Gastrocnemius medialis (tissue), 4 donors: ENCODE measurements at regions not wholly inside any gene's neighbourhood (a gene's known extent, or its start where the extent isn't known, plus 50 kb on each side); places are given as distances from the start of the nearest gene placed in this dataset.
A peak's percentile ranks its signal among the peaks of the same experiment; 100 is the strongest.

Source experiments
- ATAC-seq, 2 donors: fragments of 150-250 bp; one replicate each; pipeline ENCODE4 v1.9.1; 2016
- DNase-seq, 2 donors: peaks; one replicate each; pipeline ENCODE4 v3.0.0-alpha.2; 2019
- H3K27ac ChIP-seq, 4 donors: fragments of 200-600 bp; sonication (generic); 1 replicate in 1 of 4; 2 replicates in 3 of 4; pipeline ENCODE4 v1.5.1; 2016 to 2018; ENCODE audit warnings: mild to moderate bottlenecking in 2 of 4, moderate library complexity in 1 of 4
- H3K27me3 ChIP-seq, 3 donors: fragments of 200-600 bp; sonication (generic) in 2 of 3; 1 replicate in 1 of 3; 2 replicates in 2 of 3; pipeline versions ENCODE4 v1.5.1 to v1.6.0; 2016 to 2019; ENCODE audit warnings: mild to moderate bottlenecking in 1 of 3, moderate library complexity in 1 of 3
- H3K36me3 ChIP-seq, 2 donors: fragments of 200-600 bp; sonication (generic) in 1 of 2; one replicate each; pipeline ENCODE4 v1.5.1; 2017 to 2018
- H3K4me1 ChIP-seq, 2 donors: fragments of 200-600 bp; sonication (generic) in 1 of 2; one replicate each; pipeline ENCODE4 v1.5.1; 2016 to 2017; ENCODE audit warnings: mild to moderate bottlenecking in 2 of 2
- H3K4me3 ChIP-seq, 4 donors: fragments of 200-600 bp; sonication (generic) in 3 of 4; 1 replicate in 1 of 4; 2 replicates in 3 of 4; pipeline ENCODE4 v1.5.1; 2016 to 2019; ENCODE audit warnings: mild to moderate bottlenecking in 2 of 4
- H3K9me3 ChIP-seq, 3 donors: fragments of 200-600 bp; sonication (generic) in 2 of 3; 1 replicate in 1 of 3; 2 replicates in 2 of 3; pipeline ENCODE4 v1.5.1; 2016 to 2019
- CTCF ChIP-seq, 5 experiments: fragments of 450-650 bp in 3 of 5; fragments of 200-600 bp in 2 of 5; sonication (generic) in 2 of 5; IDR thresholded peaks in 4 of 5; conservative IDR thresholded peaks in 1 of 5; 1 replicate in 4 of 5; 2 replicates in 1 of 5; pipeline ENCODE4 v1.5.1; 2016 to 2019; ENCODE audit warnings: antibody characterized with exemption in 5 of 5, mild to moderate bottlenecking in 3 of 5, moderate library complexity in 3 of 5
- POLR2A ChIP-seq, 2 donors: fragments of 450-650 bp; IDR thresholded peaks; one replicate each; pipeline ENCODE4 v1.6.1; 2017; ENCODE audit warnings: antibody characterized with exemption in 2 of 2, mild to moderate bottlenecking in 2 of 2, moderate library complexity in 2 of 2
- in situ Hi-C, 4 donors: fragments of 200-750 bp; cut with MboI; loops; one replicate each; pipeline versions ENCODE4 v1.15.0 to v1.8.0; 2017; ENCODE audit warnings: low sequenced_read_pairs in 4 of 4
- intact Hi-C: fragments of 100-400 bp; cut with DNase I; formaldehyde crosslinking; loops from one replicate; pipeline ENCODE4 v1.15.1; 2023; ENCODE audit warnings: low total_unique reads

- H3K4me3 ChIP-seq, result no peak overlapping the region
- H3K27ac ChIP-seq, result no peak overlapping the region
- H3K36me3 ChIP-seq, result no peaks in the 10 kb centered on the region
- DNase-seq (no peak), ATAC-seq (no peak)
- in situ Hi-C loops (no loop called here), intact Hi-C loops (no loop called here)
- H3K4me1 ChIP-seq, result no peaks in the 10 kb centered on the region
- TF ChIP-seq POLR2A (IDR thresholded peaks at IDR 0.05) (no peak), CTCF (IDR thresholded peaks at IDR 0.05 in 4 of 5, conservative IDR thresholded peaks at IDR 0.05 in 1 of 5) (no peak)
- H3K9me3 ChIP-seq, result no peaks in the 10 kb centered on the region
- no peaks in the 10 kb centered on the region for H3K27me3 ChIP-seq
Measured at GRCh38 chr10:49243610-49244283, 55.2 kb upstream of the C10orf71 start.

DNA sequence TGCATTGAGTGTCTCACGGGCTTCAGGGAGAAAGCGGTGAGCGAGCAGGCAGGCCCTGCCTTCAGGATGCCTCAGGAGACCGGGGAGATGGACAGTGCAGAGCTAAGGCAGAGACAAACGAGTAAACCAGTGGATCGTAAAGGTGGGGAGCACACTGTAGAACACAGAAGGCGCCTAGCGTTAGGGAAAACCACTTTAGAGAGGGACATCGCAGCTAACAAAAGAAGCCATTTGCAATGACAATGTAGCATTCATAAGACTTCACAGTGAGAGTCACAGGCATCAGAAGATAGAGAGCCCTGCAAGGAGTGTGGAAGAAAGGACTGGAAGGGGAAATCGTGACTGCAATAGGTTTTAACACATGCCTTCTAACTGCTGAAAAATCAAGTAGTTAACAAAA, 54.9 kb upstream of the TMEM273 start:
- ATAC-seq (no peak), DNase-seq (no peak)
- intact Hi-C loops, result no loop called here
- in situ Hi-C loops, result no loop called here
- no peaks in the 10 kb centered on the region for H3K36me3 ChIP-seq
- no peak overlapping the region for H3K4me3 ChIP-seq
- H3K4me1 ChIP-seq, result no peaks in the 10 kb centered on the region
- no peaks in the 10 kb centered on the region for H3K9me3 ChIP-seq
- TF ChIP-seq CTCF (IDR thresholded peaks at IDR 0.05 in 4 of 5, conservative IDR thresholded peaks at IDR 0.05 in 1 of 5) (no peak), POLR2A (IDR thresholded peaks at IDR 0.05) (no peak)
- peak overlapping the region in 1 of 4 donors; percentile 5 for H3K27ac ChIP-seq
- no peaks in the 10 kb centered on the region for H3K27me3 ChIP-seq

- Histone ChIP-seq H3K4me3 (no peak overlapping the region), H3K27me3 (no peaks in the 10 kb centered on the region), H3K36me3 (no peaks in the 10 kb centered on the region), H3K9me3 (no peaks in the 10 kb centered on the region), H3K27ac (no peak overlapping the region), H3K4me1 (no peaks in the 10 kb centered on the region)
- intact Hi-C loops (no loop called here), in situ Hi-C loops (no loop called here)
- TF ChIP-seq POLR2A (IDR thresholded peaks at IDR 0.05) (no peak), CTCF (IDR thresholded peaks at IDR 0.05 in 4 of 5, conservative IDR thresholded peaks at IDR 0.05 in 1 of 5) (no peak)
- DNase-seq (no peak), ATAC-seq (no peak)
Measured at GRCh38 chr10:49242604-49243003, 54.4 kb upstream of the TMEM273 start.

GRCh38 chr10:49241385-49241784, 53.2 kb upstream of the TMEM273 start:
- TF ChIP-seq POLR2A (IDR thresholded peaks at IDR 0.05) (no peak), CTCF (IDR thresholded peaks at IDR 0.05 in 4 of 5, conservative IDR thresholded peaks at IDR 0.05 in 1 of 5) (no peak)
- Histone ChIP-seq H3K27me3 (no peaks in the 10 kb centered on the region), H3K4me1 (no peaks in the 10 kb centered on the region), H3K36me3 (no peaks in the 10 kb centered on the region), H3K4me3 (no peak overlapping the region), H3K27ac (no peak overlapping the region), H3K9me3 (no peaks in the 10 kb centered on the region)
- no peak for DNase-seq
- ATAC-seq, result no peak
- in situ Hi-C loops (no loop called here), intact Hi-C loops (no loop called here)

DNA sequence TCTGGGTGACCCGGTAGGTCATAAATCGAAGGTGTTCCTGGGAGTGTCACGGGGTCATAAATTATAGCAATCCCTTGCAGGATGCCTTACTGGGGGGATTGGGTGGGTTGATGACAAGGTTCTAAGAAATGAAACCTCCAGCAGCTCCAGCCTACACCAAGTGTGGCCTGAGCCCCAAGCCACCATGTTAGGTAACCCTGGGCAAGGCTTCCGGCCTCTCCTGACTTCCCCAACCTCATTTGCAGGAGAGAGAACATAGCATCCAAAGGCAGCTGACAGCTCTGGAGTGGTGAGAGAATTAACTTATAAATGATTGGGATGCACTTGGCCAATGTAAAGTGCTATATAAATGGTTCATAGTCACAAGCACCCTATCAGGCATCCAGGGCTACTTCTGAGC, 52.8 kb upstream of the TMEM273 start:
- TF ChIP-seq CTCF (IDR thresholded peaks at IDR 0.05 in 4 of 5, conservative IDR thresholded peaks at IDR 0.05 in 1 of 5), result no peak
- TF ChIP-seq POLR2A (IDR thresholded peaks at IDR 0.05), result no peak
- Histone ChIP-seq H3K36me3 (no peaks in the 10 kb centered on the region), H3K27ac (no peak overlapping the region), H3K9me3 (no peaks in the 10 kb centered on the region), H3K4me1 (no peaks in the 10 kb centered on the region), H3K27me3 (no peaks in the 10 kb centered on the region), H3K4me3 (no peak overlapping the region)
- intact Hi-C loops, result no loop called here
- no peak for DNase-seq
- no peak for ATAC-seq
- in situ Hi-C loops, result no loop called here
